ENCODE measurements at regions not wholly inside any gene's neighbourhood (a gene's known extent, or its start where the extent isn't known, plus 50 kb on each side); places are given as distances from the start of the nearest gene placed in this dataset.

- no peak for ATAC-seq (ENCODE audit: insufficient read depth, low read depth)
- H3K4me3 ChIP-seq (ENCODE audit: low read depth in 1 of 2, low read length in 2 of 2): no peak overlapping the region
- H3K4me2 ChIP-seq (ENCODE audit: insufficient read depth, low read length): no peak overlapping the region
- H3K27ac ChIP-seq (ENCODE audit: low read length): no peak overlapping the region
- no peaks in the 10 kb centered on the region for H3K9me3 ChIP-seq (ENCODE audit: insufficient read depth, low read length, severe bottlenecking)
- no peak for DNase-seq
- H4K20me1 ChIP-seq (ENCODE audit: insufficient read depth, low read length): no peaks in the 10 kb centered on the region
- no peaks in the 10 kb centered on the region for H3K36me3 ChIP-seq (ENCODE audit: insufficient read depth, low read length)
- H3K9ac ChIP-seq (ENCODE audit: low read depth, low read length): no peak overlapping the region
- no peaks in the 10 kb centered on the region for H3K79me2 ChIP-seq (ENCODE audit: insufficient read depth, low read length)
- no peaks in the 10 kb centered on the region for H3K27me3 ChIP-seq (ENCODE audit: insufficient read depth, low read length, poor library complexity)
- H2AFZ ChIP-seq (ENCODE audit: low read depth, low read length): no peak overlapping the region
- H3K4me1 ChIP-seq (ENCODE audit: insufficient read depth, low read length): no peaks in the 10 kb centered on the region
- TF ChIP-seq CTCF (IDR thresholded peaks at IDR 0.05; ENCODE audit: borderline replicate concordance, extremely low read depth, low read length, poor library complexity, severe bottlenecking) (no peak), EZH2 (IDR thresholded peaks at IDR 0.05; ENCODE audit: borderline replicate concordance, low read depth, low read length, severe bottlenecking) (no peak)
Observed at GRCh38 chr3:95899494-95899893, 914.9 kb upstream of the EPHA6 start.

GRCh38 chr3:95899911-95900310, 914.5 kb upstream of the EPHA6 start:
- Histone ChIP-seq H3K4me1 (ENCODE audit: insufficient read depth, low read length) (no peaks in the 10 kb centered on the region), H3K9me3 (ENCODE audit: insufficient read depth, low read length, severe bottlenecking) (no peaks in the 10 kb centered on the region), H3K27me3 (ENCODE audit: insufficient read depth, low read length, poor library complexity) (no peaks in the 10 kb centered on the region), H2AFZ (ENCODE audit: low read depth, low read length) (no peak overlapping the region), H3K36me3 (ENCODE audit: insufficient read depth, low read length) (no peaks in the 10 kb centered on the region), H3K4me2 (ENCODE audit: insufficient read depth, low read length) (no peak overlapping the region), H3K27ac (ENCODE audit: low read length) (no peak overlapping the region), H3K9ac (ENCODE audit: low read depth, low read length) (no peak overlapping the region), H4K20me1 (ENCODE audit: insufficient read depth, low read length) (no peaks in the 10 kb centered on the region), H3K79me2 (ENCODE audit: insufficient read depth, low read length) (no peaks in the 10 kb centered on the region), H3K4me3 (ENCODE audit: low read depth in 1 of 2, low read length in 2 of 2) (no peak overlapping the region)
- ATAC-seq (ENCODE audit: insufficient read depth, low read depth) (no peak), DNase-seq (no peak)
- TF ChIP-seq CTCF (IDR thresholded peaks at IDR 0.05; ENCODE audit: borderline replicate concordance, extremely low read depth, low read length, poor library complexity, severe bottlenecking) (no peak), EZH2 (IDR thresholded peaks at IDR 0.05; ENCODE audit: borderline replicate concordance, low read depth, low read length, severe bottlenecking) (no peak)

GRCh38 chr3:95901948-95902347, 912.4 kb upstream of the EPHA6 start:
- no peaks in the 10 kb centered on the region for H3K9me3 ChIP-seq (ENCODE audit: insufficient read depth, low read length, severe bottlenecking)
- no peak overlapping the region for H3K27ac ChIP-seq (ENCODE audit: low read length)
- H3K79me2 ChIP-seq (ENCODE audit: insufficient read depth, low read length): no peaks in the 10 kb centered on the region
- H3K4me1 ChIP-seq (ENCODE audit: insufficient read depth, low read length): no peaks in the 10 kb centered on the region
- no peaks in the 10 kb centered on the region for H3K36me3 ChIP-seq (ENCODE audit: insufficient read depth, low read length)
- no peak overlapping the region for H3K9ac ChIP-seq (ENCODE audit: low read depth, low read length)
- no peak overlapping the region for H3K4me3 ChIP-seq (ENCODE audit: low read depth in 1 of 2, low read length in 2 of 2)
- no peak overlapping the region for H3K4me2 ChIP-seq (ENCODE audit: insufficient read depth, low read length)
- no peak overlapping the region for H2AFZ ChIP-seq (ENCODE audit: low read depth, low read length)
- no peak for DNase-seq
- no peak for TF ChIP-seq EZH2 (IDR thresholded peaks at IDR 0.05; ENCODE audit: borderline replicate concordance, low read depth, low read length, severe bottlenecking)
- no peak for TF ChIP-seq CTCF (IDR thresholded peaks at IDR 0.05; ENCODE audit: borderline replicate concordance, extremely low read depth, low read length, poor library complexity, severe bottlenecking)
- no peaks in the 10 kb centered on the region for H4K20me1 ChIP-seq (ENCODE audit: insufficient read depth, low read length)
- ATAC-seq (ENCODE audit: insufficient read depth, low read depth): no peak
- H3K27me3 ChIP-seq (ENCODE audit: insufficient read depth, low read length, poor library complexity): no peaks in the 10 kb centered on the region

GRCh38 chr3:95905182-95905581, 909.2 kb upstream of the EPHA6 start:
- Histone ChIP-seq H3K79me2 (ENCODE audit: insufficient read depth, low read length) (no peaks in the 10 kb centered on the region), H3K4me2 (ENCODE audit: insufficient read depth, low read length) (no peak overlapping the region), H4K20me1 (ENCODE audit: insufficient read depth, low read length) (no peaks in the 10 kb centered on the region), H3K27me3 (ENCODE audit: insufficient read depth, low read length, poor library complexity) (no peaks in the 10 kb centered on the region), H3K4me1 (ENCODE audit: insufficient read depth, low read length) (no peaks in the 10 kb centered on the region), H3K36me3 (ENCODE audit: insufficient read depth, low read length) (no peaks in the 10 kb centered on the region), H3K9ac (ENCODE audit: low read depth, low read length) (no peak overlapping the region), H2AFZ (ENCODE audit: low read depth, low read length) (no peak overlapping the region), H3K9me3 (ENCODE audit: insufficient read depth, low read length, severe bottlenecking) (no peaks in the 10 kb centered on the region), H3K27ac (ENCODE audit: low read length) (no peak overlapping the region), H3K4me3 (ENCODE audit: low read depth in 1 of 2, low read length in 2 of 2) (no peak overlapping the region)
- no peak for ATAC-seq (ENCODE audit: insufficient read depth, low read depth)
- no peak for DNase-seq
- TF ChIP-seq EZH2 (IDR thresholded peaks at IDR 0.05; ENCODE audit: borderline replicate concordance, low read depth, low read length, severe bottlenecking) (no peak), CTCF (IDR thresholded peaks at IDR 0.05; ENCODE audit: borderline replicate concordance, extremely low read depth, low read length, poor library complexity, severe bottlenecking) (no peak)

Data from DND-41 (cell line).